C4-2B (cell line): ENCODE measurements at regions not wholly inside any gene's neighbourhood (a gene's known extent, or its start where the extent isn't known, plus 50 kb on each side); places are given as distances from the start of the nearest gene placed in this dataset.

ENCODE experiments used
- CTCF ChIP-seq: fragments of 450-650 bp; conservative IDR thresholded peaks from 2 replicates; pipeline ENCODE4 v1.5.1; 2017; ENCODE audit warnings: mild to moderate bottlenecking
- ZFX ChIP-seq: fragments of 450-650 bp; IDR thresholded peaks from 2 replicates; pipeline ENCODE4 v1.6.1; 2017

GRCh38 chr3:145648396-145648795 lies 512.6 kb downstream of the PLOD2 start:
- TF ChIP-seq CTCF (no peak), ZFX (no peak)
